Thyroid gland (tissue), 4 donors: ENCODE measurements at regions not wholly inside any gene's neighbourhood (a gene's known extent, or its start where the extent isn't known, plus 50 kb on each side); places are given as distances from the start of the nearest gene placed in this dataset.

Source experiments
- DNase-seq, 2 donors: peaks; one replicate each; pipeline ENCODE4 v3.0.0-alpha.2; 2019
- H3K27ac ChIP-seq, 3 donors: fragments of 200-600 bp; sonication (generic); 1 replicate in 2 of 3; 2 replicates in 1 of 3; pipeline ENCODE4 v1.5.1; 2016 to 2019; ENCODE audit warnings: mild to moderate bottlenecking in 1 of 3, moderate library complexity in 1 of 3
- H3K27me3 ChIP-seq: fragments of 200-600 bp; sonication (generic); one replicate; pipeline ENCODE4 v1.5.1; 2019
- H3K36me3 ChIP-seq, 2 donors: fragments of 200-600 bp; sonication (generic); one replicate each; pipeline ENCODE4 v1.5.1; 2016 to 2019
- H3K4me1 ChIP-seq, 2 donors: fragments of 200-600 bp; sonication (generic); one replicate each; pipeline ENCODE4 v1.5.1; 2017 to 2019
- H3K4me3 ChIP-seq, 3 donors: fragments of 200-600 bp; sonication (generic); replicated peaks in 1 of 3; 1 replicate in 2 of 3; 2 replicates in 1 of 3; pipeline ENCODE4 v1.5.1; 2016; ENCODE audit warnings: mild to moderate bottlenecking in 1 of 3
- H3K9me3 ChIP-seq: fragments of 200-600 bp; sonication (generic); one replicate; pipeline ENCODE4 v1.5.1; 2017
- CTCF ChIP-seq, 6 experiments: fragments of 200-600 bp in 3 of 6; fragments of 450-650 bp in 3 of 6; sonication (generic) in 3 of 6; IDR thresholded peaks; one replicate each; pipeline ENCODE4 v1.5.1; 2016 to 2019; ENCODE audit warnings: antibody characterized with exemption in 6 of 6, mild to moderate bottlenecking in 2 of 6, inconsistent platforms in 1 of 6, moderate library complexity in 1 of 6
- POLR2A ChIP-seq, 2 donors: fragments of 450-650 bp; IDR thresholded peaks; one replicate each; pipeline ENCODE4 v1.6.1; 2017; ENCODE audit warnings: antibody characterized with exemption in 2 of 2, mild to moderate bottlenecking in 2 of 2, moderate library complexity in 1 of 2
- WGBS, 2 donors: methylation state at CpG; one replicate each; pipeline ENCODE4 v1.1.5; 2017; 5-methylcytosine and 5-hydroxymethylcytosine counted together
- intact Hi-C: fragments of 100-400 bp; cut with DNase I; formaldehyde crosslinking; loops from one replicate; pipeline ENCODE4 v1.15.1; 2023

GRCh38 chr3:182704926-182705325 lies 88.4 kb upstream of the ATP11B start:
- H3K27ac ChIP-seq = no peak overlapping the region
- no peak overlapping the region for H3K4me3 ChIP-seq
- no peaks in the 10 kb centered on the region for H3K36me3 ChIP-seq
- no peak for DNase-seq
- 73 to 77% methylated on average over 4 of the region's 4 CpGs for WGBS, 2 donors
- no peak for TF ChIP-seq POLR2A (IDR thresholded peaks at IDR 0.05)
- TF ChIP-seq CTCF (IDR thresholded peaks at IDR 0.05) = no peak
- H3K27me3 ChIP-seq = no peaks in the 10 kb centered on the region
- H3K4me1 ChIP-seq = no peaks in the 10 kb centered on the region
- intact Hi-C loops = no loop called here
- no peaks in the 10 kb centered on the region for H3K9me3 ChIP-seq

DNA sequence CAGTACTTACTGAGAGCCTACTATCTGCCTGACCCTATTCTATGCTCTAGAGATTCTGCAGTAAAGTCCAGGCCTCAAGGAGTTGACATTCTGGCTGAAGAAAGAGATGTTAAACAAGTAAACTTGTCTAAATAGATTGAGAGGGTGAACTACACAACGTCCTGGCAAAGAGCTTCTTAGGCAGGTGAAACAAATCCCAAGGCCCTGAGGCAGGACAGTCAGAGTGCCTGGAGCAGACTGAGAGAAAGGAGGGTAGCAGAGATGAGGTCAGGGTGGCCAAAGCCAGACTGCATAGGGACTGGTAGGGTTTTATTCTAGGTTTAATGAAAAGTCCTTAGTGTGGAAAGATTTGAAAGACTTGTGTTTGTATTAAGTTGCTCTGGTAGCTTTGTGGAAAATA lies 84.5 kb upstream of the ATP11B start:
- 16 to 31% methylated on average over 1 of the region's 1 CpG for WGBS, 2 donors
- no peak for TF ChIP-seq CTCF (IDR thresholded peaks at IDR 0.05)
- no peak for TF ChIP-seq POLR2A (IDR thresholded peaks at IDR 0.05)
- intact Hi-C loops = no loop called here

DNA sequence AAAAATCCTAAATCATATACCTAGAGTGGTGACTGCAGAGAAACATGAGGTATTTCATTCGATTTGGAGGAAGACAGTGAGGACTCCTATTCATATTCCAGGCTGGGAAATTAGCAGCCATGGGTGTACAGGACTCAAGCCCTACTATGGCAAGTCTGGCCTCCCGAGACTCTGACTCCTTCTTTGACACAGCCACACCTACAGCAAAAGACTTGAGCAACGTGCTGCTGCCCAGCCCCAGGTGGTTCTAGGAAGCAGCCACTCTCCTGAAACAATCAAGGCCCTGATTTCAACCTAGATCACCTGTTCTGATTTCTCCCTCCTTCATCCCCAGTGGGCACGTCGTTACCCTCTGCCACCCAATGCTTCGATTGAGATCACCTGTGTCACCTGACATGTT lies 84.0 kb upstream of the ATP11B start:
- no peaks in the 10 kb centered on the region for H3K27me3 ChIP-seq
- TF ChIP-seq CTCF (IDR thresholded peaks at IDR 0.05) = no peak
- no peak for TF ChIP-seq POLR2A (IDR thresholded peaks at IDR 0.05)
- 85 to 86% methylated on average over 6 of the region's 6 CpGs for WGBS, 2 donors
- H3K4me1 ChIP-seq = no peaks in the 10 kb centered on the region
- intact Hi-C loops = no loop called here
- H3K9me3 ChIP-seq = no peaks in the 10 kb centered on the region
- H3K4me3 ChIP-seq = no peak overlapping the region
- H3K27ac ChIP-seq = no peak overlapping the region
- H3K36me3 ChIP-seq = no peaks in the 10 kb centered on the region
- DNase-seq = no peak

More for the DNA sequence above, 84.5 kb upstream of the ATP11B start:
- H3K27me3 ChIP-seq = no peaks in the 10 kb centered on the region
- H3K4me3 ChIP-seq = no peak overlapping the region
- no peak for DNase-seq
- no peaks in the 10 kb centered on the region for H3K4me1 ChIP-seq
- H3K9me3 ChIP-seq = no peaks in the 10 kb centered on the region
- H3K36me3 ChIP-seq = no peaks in the 10 kb centered on the region
- H3K27ac ChIP-seq = no peak overlapping the region

GRCh38 chr3:182710557-182711157 lies 82.6 kb upstream of the ATP11B start:
- Histone ChIP-seq H3K4me1 (no peaks in the 10 kb centered on the region), H3K9me3 (no peaks in the 10 kb centered on the region), H3K27me3 (no peaks in the 10 kb centered on the region), H3K4me3 (no peak overlapping the region), H3K27ac (no peak overlapping the region), H3K36me3 (no peaks in the 10 kb centered on the region)
- DNase-seq = no peak
- no peak for TF ChIP-seq POLR2A (IDR thresholded peaks at IDR 0.05)
- peak in 5 of 6 experiments; percentile 12 to 60 (median 38) for TF ChIP-seq CTCF (IDR thresholded peaks at IDR 0.05)
- 42 to 43% methylated on average over 7 of the region's 7 CpGs for WGBS, 2 donors
- intact Hi-C loops = loop anchor here (5.0 kb wide), 1 partner anchor 127 kb away; no protein-coding TSS in a partner anchor

GRCh38 chr3:182711261-182711683 lies 82.0 kb upstream of the ATP11B start:
- Histone ChIP-seq H3K27ac (no peak overlapping the region), H3K27me3 (no peaks in the 10 kb centered on the region), H3K4me1 (no peaks in the 10 kb centered on the region), H3K4me3 (no peak overlapping the region), H3K36me3 (no peaks in the 10 kb centered on the region), H3K9me3 (no peaks in the 10 kb centered on the region)
- intact Hi-C loops = loop anchor here (5.0 kb wide), 1 partner anchor 126 kb away; no protein-coding TSS in a partner anchor
- TF ChIP-seq POLR2A (IDR thresholded peaks at IDR 0.05) (no peak), CTCF (IDR thresholded peaks at IDR 0.05) (no peak)
- no peak for DNase-seq
- 91 to 96% methylated on average over 3 of the region's 3 CpGs for WGBS, 2 donors
